ENCODE measurements at regions not wholly inside any gene's neighbourhood (a gene's known extent, or its start where the extent isn't known, plus 50 kb on each side); places are given as distances from the start of the nearest gene placed in this dataset.
"Not testable (repeated sequence)": the region's sequence is repeated elsewhere in the genome, so short reads cannot be mapped to it uniquely, and the experiment has no call there.

- H3K27ac ChIP-seq: no peak overlapping the region
- TF ChIP-seq ZFX (IDR thresholded peaks at IDR 0.05) (no peak), CTCF (conservative IDR thresholded peaks at IDR 0.05) (no peak)
These were observed 101.8 kb downstream of the PHETA1 start for GRCh38 chr12:111267144-111267543.

- no peak overlapping the region for H3K27ac ChIP-seq
- TF ChIP-seq CTCF (conservative IDR thresholded peaks at IDR 0.05) (no peak), ZFX (IDR thresholded peaks at IDR 0.05) (no peak)
These were observed 106.8 kb downstream of the PHETA1 start for GRCh38 chr12:111261911-111262676.

- TF ChIP-seq ZFX (IDR thresholded peaks at IDR 0.05) (no peak), CTCF (conservative IDR thresholded peaks at IDR 0.05) (no peak)
- H3K27ac ChIP-seq: no peak overlapping the region
These were observed 108.2 kb downstream of the PHETA1 start for GRCh38 chr12:111260732-111261131.

- TF ChIP-seq ZFX (IDR thresholded peaks at IDR 0.05) (no peak), CTCF (conservative IDR thresholded peaks at IDR 0.05) (no peak)
- H3K27ac ChIP-seq: no peak overlapping the region
These were observed 109.7 kb downstream of the PHETA1 start for GRCh38 chr12:111259231-111259630.

GRCh38 chr12:111258081-111258480 is 110.8 kb downstream of the PHETA1 start:
- not testable (repeated sequence) for H3K27ac ChIP-seq

- no peak for TF ChIP-seq CTCF (conservative IDR thresholded peaks at IDR 0.05)
- TF ChIP-seq ZFX (IDR thresholded peaks at IDR 0.05): no peak
- H3K27ac ChIP-seq: no peak overlapping the region
These were observed 111.4 kb downstream of the PHETA1 start for GRCh38 chr12:111257435-111257902.

GRCh38 chr12:111256629-111257434 is 112.1 kb downstream of the PHETA1 start:
- TF ChIP-seq ZFX (IDR thresholded peaks at IDR 0.05) (no peak), CTCF (conservative IDR thresholded peaks at IDR 0.05) (no peak)
- no peak overlapping the region for H3K27ac ChIP-seq
